CD14-positive monocyte (primary cell): ENCODE measurements at regions not wholly inside any gene's neighbourhood (a gene's known extent, or its start where the extent isn't known, plus 50 kb on each side); places are given as distances from the start of the nearest gene placed in this dataset.
"Not testable (repeated sequence)": the region's sequence is repeated elsewhere in the genome, so short reads cannot be mapped to it uniquely, and the experiment has no call there.

Source experiments
- DNase-seq, 3 donors: peaks; one replicate each; pipeline ENCODE4 v3.0.0-alpha.2; 2011 to 2022
- H2AFZ ChIP-seq: 2 replicates; pipeline ENCODE4 v1.6.0; 2012; ENCODE audit warnings: mild to moderate bottlenecking, low read depth, low read length, inconsistent platforms; ENCODE audit not compliant: insufficient read depth, poor library complexity, severe bottlenecking
- H3K27ac ChIP-seq, 2 donors: 1 replicate in 1 of 2; 2 replicates in 1 of 2; pipeline ENCODE4 v1.5.1; 2012 to 2013; ENCODE audit warnings: low read length in 2 of 2, control low read depth in 1 of 2, inconsistent platforms in 1 of 2, low read depth in 1 of 2, mild to moderate bottlenecking in 1 of 2
- H3K27me3 ChIP-seq, 2 donors: one replicate each; pipeline versions ENCODE4 v1.6.0 to v1.6.1; 2011 to 2013; ENCODE audit warnings: low read length in 2 of 2; ENCODE audit not compliant: control insufficient read depth in 2 of 2, insufficient read depth in 2 of 2
- H3K36me3 ChIP-seq, 2 donors: replicated peaks in 1 of 2; 1 replicate in 1 of 2; 2 replicates in 1 of 2; pipeline versions ENCODE4 v1.5.1 to v1.6.1; 2012 to 2013; ENCODE audit warnings: low read length in 2 of 2, control low read depth in 1 of 2, inconsistent platforms in 1 of 2, mild to moderate bottlenecking in 1 of 2; ENCODE audit not compliant: insufficient read depth in 2 of 2, control insufficient read depth in 1 of 2
- H3K4me1 ChIP-seq, 2 donors: 1 replicate in 1 of 2; 2 replicates in 1 of 2; pipeline versions ENCODE4 v1.5.1 to v1.6.1; 2012 to 2013; ENCODE audit warnings: low read length in 2 of 2, control low read depth in 1 of 2, inconsistent platforms in 1 of 2, mild to moderate bottlenecking in 1 of 2, moderate library complexity in 1 of 2; ENCODE audit not compliant: insufficient read depth in 2 of 2, control insufficient read depth in 1 of 2
- H3K4me2 ChIP-seq: replicated peaks from 2 replicates; pipeline ENCODE3; 2012; ENCODE audit warnings: low read length, moderate library complexity, mild to moderate bottlenecking; ENCODE audit not compliant: poor library complexity, severe bottlenecking; ENCODE audit errors: extremely low read depth
- H3K4me3 ChIP-seq, 3 experiments: fragments of 200-600 bp in 1 of 3; sonication (generic) in 1 of 3; replicated peaks in 1 of 3; 1 replicate in 2 of 3; 2 replicates in 1 of 3; pipeline ENCODE4 v1.5.1; 2011 to 2013; ENCODE audit warnings: low read length in 3 of 3, mild to moderate bottlenecking in 3 of 3, control low read depth in 2 of 3, low read depth in 2 of 3, inconsistent platforms in 1 of 3, moderate library complexity in 1 of 3
- H3K79me2 ChIP-seq: 2 replicates; pipeline ENCODE4 v1.6.0; 2012; ENCODE audit warnings: mild to moderate bottlenecking, control low read depth, inconsistent platforms, low read length, moderate library complexity; ENCODE audit not compliant: insufficient read depth
- H3K9ac ChIP-seq: 2 replicates; pipeline ENCODE4 v1.6.0; 2017; ENCODE audit warnings: low read length, mild to moderate bottlenecking; ENCODE audit not compliant: insufficient read depth, poor library complexity, severe bottlenecking
- H3K9me3 ChIP-seq, 2 donors: replicated peaks in 1 of 2; 1 replicate in 1 of 2; 2 replicates in 1 of 2; pipeline versions ENCODE4 v1.5.1 to v1.6.1; 2012 to 2013; ENCODE audit warnings: low read length in 2 of 2, control low read depth in 1 of 2; ENCODE audit not compliant: control insufficient read depth in 1 of 2, insufficient read depth in 1 of 2
- H4K20me1 ChIP-seq: 2 replicates; pipeline ENCODE4 v1.6.0; 2012; ENCODE audit warnings: mild to moderate bottlenecking, low read length, control low read depth, moderate library complexity; ENCODE audit not compliant: insufficient read depth
- H3K27ac Mint-ChIP-seq, 7 donors: one replicate each; pipeline ENCODE4 v1.8.0; 2020; ENCODE audit warnings: mild to moderate bottlenecking in 7 of 7, mixed read lengths in 7 of 7, moderate library complexity in 6 of 7, inconsistent platforms in 2 of 7
- H3K27me3 Mint-ChIP-seq, 3 donors: one replicate each; pipeline ENCODE4 v1.8.0; 2021 to 2022; ENCODE audit warnings: low read depth in 3 of 3, mild to moderate bottlenecking in 3 of 3, mixed read lengths in 3 of 3, moderate library complexity in 3 of 3, inconsistent platforms in 1 of 3
- H3K36me3 Mint-ChIP-seq, 2 donors: one replicate each; pipeline ENCODE4 v1.8.0; 2020; ENCODE audit warnings: mixed read lengths in 2 of 2, inconsistent platforms in 1 of 2, mild to moderate bottlenecking in 1 of 2
- H3K4me1 Mint-ChIP-seq: one replicate; pipeline ENCODE4 v1.8.0; 2020; ENCODE audit warnings: mild to moderate bottlenecking, mixed read lengths
- H3K4me3 Mint-ChIP-seq, 2 donors: one replicate each; pipeline ENCODE4 v1.8.0; 2020; ENCODE audit warnings: mild to moderate bottlenecking in 2 of 2, mixed read lengths in 2 of 2, moderate library complexity in 1 of 2
- H3K9me3 Mint-ChIP-seq, 7 donors: one replicate each; pipeline ENCODE4 v1.8.0; 2020 to 2022; ENCODE audit warnings: mixed read lengths in 7 of 7, mild to moderate bottlenecking in 6 of 7, moderate library complexity in 6 of 7, inconsistent platforms in 2 of 7
- WGBS: methylation state at CpG from one replicate; pipeline ENCODE4 v1.1.5; 2013; ENCODE audit warnings: missing lambda C conversion rate; ENCODE audit not compliant: insufficient coverage; 5-methylcytosine and 5-hydroxymethylcytosine counted together
- intact Hi-C, 2 donors: fragments of 100-400 bp; cut with micrococcal nuclease; formaldehyde crosslinking; loops; one replicate each; pipeline versions ENCODE4 v1.15.0 to v1.15.1; 2023
- TF ChIP-seq, protein P1 (sequence below): fragments of 200-600 bp; IDR thresholded peaks from one replicate; pipeline ENCODE4 v1.8.0; 2022; ENCODE audit warnings: antibody characterized with exemption, mild to moderate bottlenecking

DNA sequence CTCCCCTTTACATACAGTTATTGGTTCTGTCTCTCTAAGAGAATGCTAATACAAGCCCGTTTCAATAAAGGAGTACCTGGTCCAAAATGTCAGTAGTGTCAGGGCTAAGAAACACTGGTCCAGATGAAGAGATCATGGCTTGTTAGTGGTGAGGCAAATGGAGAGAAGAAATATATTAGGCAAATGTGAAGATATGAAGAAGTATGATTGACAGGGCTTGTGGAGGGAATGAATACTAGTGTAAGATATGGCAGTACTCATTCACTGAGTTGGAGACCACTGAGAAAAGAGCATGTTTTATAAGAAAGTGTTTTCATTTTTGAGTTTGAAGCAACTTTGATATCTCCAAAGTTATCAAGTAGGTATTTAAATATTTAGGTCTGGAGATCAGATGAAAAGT lies 290.5 kb upstream of the MEF2C start:
- Histone ChIP-seq H3K36me3 (no peaks in the 10 kb centered on the region), H3K4me2 (no peak overlapping the region), H3K9me3 (no peaks in the 10 kb centered on the region), H4K20me1 (no peaks in the 10 kb centered on the region), H3K27me3 (no peaks in the 10 kb centered on the region), H3K27ac (no peak overlapping the region), H3K4me3 (no peak overlapping the region), H3K79me2 (no peaks in the 10 kb centered on the region), H3K4me1 (no peaks in the 10 kb centered on the region), H2AFZ (peak overlapping the region; percentile 15), H3K9ac (no peak overlapping the region)
- H3K4me1 Mint-ChIP-seq, result no peaks in the 10 kb centered on the region
- no peaks in the 10 kb centered on the region for H3K36me3 Mint-ChIP-seq
- no peak overlapping the region for H3K4me3 Mint-ChIP-seq
- H3K27me3 Mint-ChIP-seq, result no peaks in the 10 kb centered on the region
- no peak for DNase-seq
- H3K27ac Mint-ChIP-seq, result peak overlapping the region in 1 of 7 donors; percentile 6
- 100% methylated on average over 1 of the region's 1 CpG for WGBS
- TF ChIP-seq, protein P1, sequence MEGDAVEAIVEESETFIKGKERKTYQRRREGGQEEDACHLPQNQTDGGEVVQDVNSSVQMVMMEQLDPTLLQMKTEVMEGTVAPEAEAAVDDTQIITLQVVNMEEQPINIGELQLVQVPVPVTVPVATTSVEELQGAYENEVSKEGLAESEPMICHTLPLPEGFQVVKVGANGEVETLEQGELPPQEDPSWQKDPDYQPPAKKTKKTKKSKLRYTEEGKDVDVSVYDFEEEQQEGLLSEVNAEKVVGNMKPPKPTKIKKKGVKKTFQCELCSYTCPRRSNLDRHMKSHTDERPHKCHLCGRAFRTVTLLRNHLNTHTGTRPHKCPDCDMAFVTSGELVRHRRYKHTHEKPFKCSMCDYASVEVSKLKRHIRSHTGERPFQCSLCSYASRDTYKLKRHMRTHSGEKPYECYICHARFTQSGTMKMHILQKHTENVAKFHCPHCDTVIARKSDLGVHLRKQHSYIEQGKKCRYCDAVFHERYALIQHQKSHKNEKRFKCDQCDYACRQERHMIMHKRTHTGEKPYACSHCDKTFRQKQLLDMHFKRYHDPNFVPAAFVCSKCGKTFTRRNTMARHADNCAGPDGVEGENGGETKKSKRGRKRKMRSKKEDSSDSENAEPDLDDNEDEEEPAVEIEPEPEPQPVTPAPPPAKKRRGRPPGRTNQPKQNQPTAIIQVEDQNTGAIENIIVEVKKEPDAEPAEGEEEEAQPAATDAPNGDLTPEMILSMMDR, result no peak
- intact Hi-C loops, result no loop called here
- H3K9me3 Mint-ChIP-seq, result peaks cover 0 to 7% (median 2%) of the 10 kb centered on the region in 7 donors

DNA sequence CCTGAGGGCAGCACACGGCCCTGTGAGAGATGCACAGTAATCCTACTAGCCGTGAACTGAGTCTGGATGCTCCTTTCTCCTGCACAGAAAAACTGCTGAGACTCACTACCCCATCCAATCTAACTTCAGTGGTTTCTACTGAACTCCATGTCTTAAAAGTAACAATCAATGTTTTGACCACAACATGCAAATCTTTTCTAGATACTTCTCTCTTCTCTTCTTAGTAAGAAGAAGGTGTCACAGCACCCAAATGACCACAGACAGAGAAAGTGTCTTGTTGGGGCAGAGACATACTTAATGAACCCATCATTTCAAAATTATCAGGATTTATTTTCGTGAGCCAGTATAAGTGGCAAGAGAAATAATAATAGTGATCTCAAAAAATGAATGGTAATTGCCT lies 285.8 kb upstream of the MEF2C start:
- no peak for DNase-seq
- Mint-ChIP-seq H3K4me3 (no peak overlapping the region), H3K9me3 (peaks cover 0 to 6% (median 5%) of the 10 kb centered on the region in 7 donors), H3K36me3 (no peaks in the 10 kb centered on the region), H3K27me3 (no peaks in the 10 kb centered on the region), H3K27ac (peak overlapping the region in 1 of 7 donors; percentile 38), H3K4me1 (no peaks in the 10 kb centered on the region)
- TF ChIP-seq, protein P1, result no peak
- no peaks in the 10 kb centered on the region for H3K4me1 ChIP-seq
- WGBS, result 96% methylated on average over 2 of the region's 3 CpGs
- H3K36me3 ChIP-seq, result no peaks in the 10 kb centered on the region
- H3K4me3 ChIP-seq, result no peak overlapping the region
- H2AFZ ChIP-seq, result no peak overlapping the region
- no peak overlapping the region for H3K27ac ChIP-seq
- no peaks in the 10 kb centered on the region for H3K27me3 ChIP-seq
- no peak overlapping the region for H3K4me2 ChIP-seq
- intact Hi-C loops, result no loop called here
- H3K79me2 ChIP-seq, result no peaks in the 10 kb centered on the region
- H3K9ac ChIP-seq, result no peak overlapping the region
- H3K9me3 ChIP-seq, result no peaks in the 10 kb centered on the region
- no peaks in the 10 kb centered on the region for H4K20me1 ChIP-seq

DNA sequence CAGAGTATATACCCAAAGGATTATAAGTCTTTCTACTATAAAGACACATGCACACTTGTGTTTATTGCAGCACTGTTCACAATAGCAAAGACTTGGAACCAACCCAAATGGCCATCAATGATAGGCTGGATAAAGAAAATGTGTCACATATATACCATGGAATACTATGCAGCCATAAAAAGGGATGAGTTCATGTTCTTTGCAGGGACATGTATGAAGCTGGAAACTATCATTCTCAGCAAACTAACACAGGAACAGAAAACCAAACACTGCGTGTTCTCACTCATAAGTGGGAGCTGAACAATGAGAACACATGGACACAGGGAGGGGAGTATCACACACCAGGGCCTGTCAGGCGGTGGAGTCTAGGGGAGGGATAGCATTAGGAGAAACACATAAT lies 281.7 kb upstream of the MEF2C start:
- intact Hi-C loops, H3K4me1 Mint-ChIP-seq: not testable (repeated sequence)
- WGBS, result no CpG with 5 or more reads among the region's 2 CpGs

More for the DNA sequence above, 281.7 kb upstream of the MEF2C start:
- H3K36me3 ChIP-seq, H3K27ac ChIP-seq, H2AFZ ChIP-seq, H3K4me2 ChIP-seq, H3K4me1 ChIP-seq, H3K9me3 ChIP-seq, H3K79me2 ChIP-seq, H4K20me1 ChIP-seq, H3K27me3 Mint-ChIP-seq, H3K27me3 ChIP-seq, H3K36me3 Mint-ChIP-seq, H3K9ac ChIP-seq, H3K4me3 ChIP-seq, DNase-seq, H3K4me3 Mint-ChIP-seq, H3K27ac Mint-ChIP-seq: not testable (repeated sequence)
- H3K9me3 Mint-ChIP-seq, result peaks cover 8 to 21% (median 10%) of the 10 kb centered on the region in 7 donors
